Neuronal stem cell (in vitro differentiated cells): ENCODE measurements at regions not wholly inside any gene's neighbourhood (a gene's known extent, or its start where the extent isn't known, plus 50 kb on each side); places are given as distances from the start of the nearest gene placed in this dataset.

Experiments used
- DNase-seq: peaks from one replicate; pipeline ENCODE4 v3.0.0-alpha.2; 2013; ENCODE audit warnings: low spot score
- H2AFZ ChIP-seq: one replicate; pipeline ENCODE4 v1.6.1; 2013; ENCODE audit warnings: mild to moderate bottlenecking, low read length, inconsistent platforms
- H2AK5ac ChIP-seq: 2 replicates; pipeline ENCODE4 v1.6.1; 2013; ENCODE audit warnings: low read depth, mild to moderate bottlenecking, inconsistent platforms, low read length, moderate library complexity, mixed read lengths
- H2BK120ac ChIP-seq: 2 replicates; pipeline ENCODE4 v1.6.1; 2013; ENCODE audit warnings: low read depth, mild to moderate bottlenecking, inconsistent platforms, low read length, moderate library complexity, mixed read lengths
- H2BK12ac ChIP-seq: one replicate; pipeline ENCODE4 v1.6.1; 2013; ENCODE audit warnings: low read length, inconsistent platforms
- H2BK15ac ChIP-seq: 2 replicates; pipeline ENCODE4 v1.6.1; 2013; ENCODE audit warnings: mild to moderate bottlenecking, low read length, inconsistent platforms, mixed read lengths
- H2BK5ac ChIP-seq: one replicate; pipeline ENCODE4 v1.6.1; 2013; ENCODE audit warnings: inconsistent platforms, mild to moderate bottlenecking, low read length, moderate library complexity
- H3K14ac ChIP-seq: one replicate; pipeline ENCODE4 v1.6.1; 2013; ENCODE audit warnings: low read length, inconsistent platforms
- H3K18ac ChIP-seq: 2 replicates; pipeline ENCODE4 v1.6.1; 2013; ENCODE audit warnings: low read length, inconsistent platforms
- H3K23ac ChIP-seq: 2 replicates; pipeline ENCODE4 v1.6.1; 2013; ENCODE audit warnings: low read depth, mild to moderate bottlenecking, mixed read lengths, low read length, inconsistent platforms; ENCODE audit not compliant: poor library complexity
- H3K27ac ChIP-seq: replicated peaks from 3 replicates; pipeline ENCODE4 v1.5.1; 2013; ENCODE audit warnings: low read length, inconsistent platforms
- H3K27me3 ChIP-seq, 3 experiments: 2 replicates each; pipeline ENCODE4 v1.6.1; 2013; ENCODE audit warnings: low read length in 3 of 3, mild to moderate bottlenecking in 2 of 3, inconsistent platforms in 1 of 3, low read depth in 1 of 3, mixed read lengths in 1 of 3, moderate library complexity in 1 of 3; ENCODE audit not compliant: control insufficient read depth in 3 of 3, insufficient read depth in 3 of 3
- H3K36me3 ChIP-seq, 2 donors: replicated peaks in 1 of 2; 2 replicates each; pipeline ENCODE4 v1.6.1; 2013; ENCODE audit warnings: low read length in 2 of 2; ENCODE audit not compliant: control insufficient read depth in 2 of 2, insufficient read depth in 2 of 2
- H3K4ac ChIP-seq: 2 replicates; pipeline ENCODE4 v1.6.1; 2013; ENCODE audit warnings: inconsistent platforms, mild to moderate bottlenecking, low read length, moderate library complexity
- H3K4me1 ChIP-seq, 2 donors: 1 replicate in 1 of 2; 2 replicates in 1 of 2; pipeline ENCODE4 v1.6.1; 2013; ENCODE audit warnings: low read length in 2 of 2, low read depth in 1 of 2; ENCODE audit not compliant: control insufficient read depth in 2 of 2, insufficient read depth in 1 of 2
- H3K4me2 ChIP-seq: one replicate; pipeline ENCODE4 v1.6.1; 2013; ENCODE audit warnings: mild to moderate bottlenecking, low read length, inconsistent platforms; ENCODE audit not compliant: insufficient read depth, poor library complexity, severe bottlenecking
- H3K4me3 ChIP-seq, 2 donors: 2 replicates each; pipeline ENCODE4 v1.5.1; 2013; ENCODE audit warnings: low read length in 2 of 2, mild to moderate bottlenecking in 2 of 2, inconsistent platforms in 1 of 2, moderate library complexity in 1 of 2
- H3K79me1 ChIP-seq: one replicate; pipeline ENCODE4 v1.6.1; 2013; ENCODE audit warnings: low read depth, mild to moderate bottlenecking, inconsistent platforms, low read length, moderate library complexity
- H3K9ac ChIP-seq: one replicate; pipeline ENCODE4 v1.6.1; 2013; ENCODE audit warnings: mild to moderate bottlenecking, low read depth, low read length, inconsistent platforms; ENCODE audit not compliant: poor library complexity
- H3K9me3 ChIP-seq, 2 donors: replicated peaks in 1 of 2; 2 replicates each; pipeline versions ENCODE3 to v1.6.1; 2013; ENCODE audit warnings: low read length in 2 of 2, mild to moderate bottlenecking in 2 of 2, inconsistent platforms in 1 of 2, low read depth in 1 of 2, mixed read lengths in 1 of 2, moderate library complexity in 1 of 2; ENCODE audit not compliant: control insufficient read depth in 2 of 2, insufficient read depth in 1 of 2
- H4K8ac ChIP-seq: one replicate; pipeline ENCODE4 v1.6.1; 2013; ENCODE audit warnings: low read depth, mild to moderate bottlenecking, inconsistent platforms, low read length, moderate library complexity
- H4K91ac ChIP-seq: one replicate; pipeline ENCODE4 v1.6.1; 2013; ENCODE audit warnings: low read length, low read depth, mild to moderate bottlenecking, inconsistent platforms; ENCODE audit not compliant: poor library complexity
- WGBS, 2 donors: extraction: QIAGEN DNeasy Blood & Tissue Kit; methylation state at CpG; one replicate each; pipeline ENCODE4 v1.1.7; 2013; ENCODE audit warnings: missing lambda C conversion rate in 2 of 2, mixed read lengths in 1 of 2; ENCODE audit not compliant: insufficient read length in 2 of 2, insufficient replicate concordance in 1 of 2; ENCODE audit errors: extremely low coverage in 2 of 2; 5-methylcytosine and 5-hydroxymethylcytosine counted together

GRCh38 chr5:103889500-103890209 lies 327.1 kb upstream of the NUDT12 start:
- no peak for DNase-seq
- Histone ChIP-seq H2AFZ (no peak overlapping the region), H2BK5ac (no peak overlapping the region), H3K9ac (no peak overlapping the region), H2BK120ac (no peak overlapping the region), H3K79me1 (no peaks in the 10 kb centered on the region), H2AK5ac (no peak overlapping the region), H3K4me2 (no peak overlapping the region), H3K9me3 (no peaks in the 10 kb centered on the region), H3K27me3 (no peaks in the 10 kb centered on the region), H3K27ac (no peak overlapping the region), H3K23ac (no peak overlapping the region), H3K4me1 (peaks cover 2% of the 10 kb centered on the region in 2 donors), H2BK15ac (no peak overlapping the region), H4K8ac (no peak overlapping the region), H4K91ac (no peak overlapping the region), H3K4me3 (no peak overlapping the region), H3K18ac (no peak overlapping the region), H3K14ac (no peak overlapping the region), H3K36me3 (no peaks in the 10 kb centered on the region), H2BK12ac (no peak overlapping the region), H3K4ac (no peak overlapping the region)
- no CpG with 5 or more reads among the region's 2 CpGs for WGBS, 2 donors

- Histone ChIP-seq H3K4me2 (no peak overlapping the region), H4K91ac (no peak overlapping the region), H2AK5ac (no peak overlapping the region), H3K4me3 (no peak overlapping the region), H2BK5ac (no peak overlapping the region), H3K36me3 (no peaks in the 10 kb centered on the region), H2AFZ (no peak overlapping the region), H3K9ac (no peak overlapping the region), H3K79me1 (no peaks in the 10 kb centered on the region), H4K8ac (no peak overlapping the region), H3K14ac (no peak overlapping the region), H2BK120ac (no peak overlapping the region), H3K4me1 (no peaks in the 10 kb centered on the region), H3K27me3 (no peaks in the 10 kb centered on the region), H3K18ac (no peak overlapping the region), H3K4ac (no peak overlapping the region), H3K27ac (no peak overlapping the region), H3K9me3 (no peaks in the 10 kb centered on the region), H2BK12ac (no peak overlapping the region), H3K23ac (no peak overlapping the region), H2BK15ac (no peak overlapping the region)
- no peak for DNase-seq
- WGBS, 2 donors: no CpG with 5 or more reads among the region's 3 CpGs
Measured at GRCh38 chr5:103886826-103887225, 324.2 kb upstream of the NUDT12 start.

- DNase-seq: no peak
- H3K9ac ChIP-seq: no peak overlapping the region
- no peak overlapping the region for H3K23ac ChIP-seq
- no peak overlapping the region for H2BK12ac ChIP-seq
- H3K27me3 ChIP-seq: no peaks in the 10 kb centered on the region
- no peaks in the 10 kb centered on the region for H3K9me3 ChIP-seq
- H4K8ac ChIP-seq: no peak overlapping the region
- H3K36me3 ChIP-seq: no peaks in the 10 kb centered on the region
- H2BK15ac ChIP-seq: no peak overlapping the region
- no peak overlapping the region for H3K4me2 ChIP-seq
- H2AK5ac ChIP-seq: no peak overlapping the region
- H3K4me1 ChIP-seq: no peaks in the 10 kb centered on the region
- H3K18ac ChIP-seq: no peak overlapping the region
- WGBS, 2 donors: no CpG with 5 or more reads among the region's 1 CpG
- no peaks in the 10 kb centered on the region for H3K79me1 ChIP-seq
- no peak overlapping the region for H3K4ac ChIP-seq
- no peak overlapping the region for H3K14ac ChIP-seq
- no peak overlapping the region for H2BK120ac ChIP-seq
- no peak overlapping the region for H2BK5ac ChIP-seq
- no peak overlapping the region for H3K4me3 ChIP-seq
- H3K27ac ChIP-seq: no peak overlapping the region
- peak overlapping the region; percentile 6 for H2AFZ ChIP-seq
- no peak overlapping the region for H4K91ac ChIP-seq
Measured at GRCh38 chr5:103883143-103883542, 320.6 kb upstream of the NUDT12 start.

GRCh38 chr5:103881560-103881959 lies 319.0 kb upstream of the NUDT12 start:
- H2BK5ac ChIP-seq: no peak overlapping the region
- H2AK5ac ChIP-seq: no peak overlapping the region
- H2AFZ ChIP-seq: peak overlapping the region; percentile 58
- no peak overlapping the region for H2BK12ac ChIP-seq
- H3K27me3 ChIP-seq: no peaks in the 10 kb centered on the region
- H3K4me1 ChIP-seq: no peaks in the 10 kb centered on the region
- no peak for DNase-seq
- H3K36me3 ChIP-seq: no peaks in the 10 kb centered on the region
- WGBS, 2 donors: no CpG with 5 or more reads among the region's 1 CpG
- no peak overlapping the region for H3K9ac ChIP-seq
- H3K4me3 ChIP-seq: no peak overlapping the region
- no peak overlapping the region for H3K4ac ChIP-seq
- no peaks in the 10 kb centered on the region for H3K79me1 ChIP-seq
- no peak overlapping the region for H4K8ac ChIP-seq
- no peak overlapping the region for H3K23ac ChIP-seq
- H3K9me3 ChIP-seq: no peaks in the 10 kb centered on the region
- no peak overlapping the region for H4K91ac ChIP-seq
- no peak overlapping the region for H3K27ac ChIP-seq
- H2BK15ac ChIP-seq: no peak overlapping the region
- H2BK120ac ChIP-seq: no peak overlapping the region
- no peak overlapping the region for H3K18ac ChIP-seq
- no peak overlapping the region for H3K4me2 ChIP-seq
- H3K14ac ChIP-seq: no peak overlapping the region
